Stimulated activated CD8-positive, alpha-beta memory T cell treated with anti-CD3 and anti-CD28 coated beads, Interleukin-7, amount 100 ng/mL, for 4 hours (primary cell): ENCODE measurements at regions not wholly inside any gene's neighbourhood (a gene's known extent, or its start where the extent isn't known, plus 50 kb on each side); places are given as distances from the start of the nearest gene placed in this dataset.
"Not testable (repeated sequence)": the region's sequence is repeated elsewhere in the genome, so short reads cannot be mapped to it uniquely, and the experiment has no call there.

Source experiments
- DNase-seq, 2 donors: peaks; one replicate each; pipeline ENCODE4 v3.0.0-alpha.2; 2020; ENCODE audit warnings: low read depth in 2 of 2

DNA sequence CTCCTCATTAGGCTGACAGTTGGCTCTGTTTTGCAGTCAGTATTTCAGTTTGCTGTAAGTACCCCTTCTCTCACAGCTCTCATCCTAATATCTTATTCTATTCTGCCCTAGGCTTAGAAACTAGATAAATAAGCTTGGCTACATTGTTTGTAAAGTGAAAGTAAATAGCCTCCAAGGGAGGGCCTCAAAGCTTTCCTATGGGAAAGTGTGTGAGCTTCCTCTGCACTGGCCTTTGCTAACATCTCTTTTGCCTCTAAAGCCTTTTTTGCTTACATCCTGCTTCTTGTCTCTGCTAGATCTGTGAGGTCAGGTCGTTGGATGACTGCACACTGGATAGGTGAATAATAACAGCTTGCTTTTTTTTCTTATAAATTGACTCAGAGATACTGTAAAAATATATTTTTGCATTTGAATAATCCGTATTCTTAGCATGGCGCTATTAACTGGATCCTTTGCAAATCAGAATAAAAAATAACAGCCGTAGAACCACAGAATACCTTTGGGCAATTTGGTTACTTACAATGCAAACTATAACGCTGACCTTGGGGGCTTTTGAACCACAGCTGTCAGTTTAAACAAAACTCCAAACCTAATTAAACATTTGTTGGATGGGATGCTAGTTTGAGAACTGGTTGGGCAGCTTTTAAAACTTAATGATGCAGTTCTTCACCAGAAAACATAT, 55.1 kb downstream of the TTC6 start:
- DNase-seq, result no peak

DNA sequence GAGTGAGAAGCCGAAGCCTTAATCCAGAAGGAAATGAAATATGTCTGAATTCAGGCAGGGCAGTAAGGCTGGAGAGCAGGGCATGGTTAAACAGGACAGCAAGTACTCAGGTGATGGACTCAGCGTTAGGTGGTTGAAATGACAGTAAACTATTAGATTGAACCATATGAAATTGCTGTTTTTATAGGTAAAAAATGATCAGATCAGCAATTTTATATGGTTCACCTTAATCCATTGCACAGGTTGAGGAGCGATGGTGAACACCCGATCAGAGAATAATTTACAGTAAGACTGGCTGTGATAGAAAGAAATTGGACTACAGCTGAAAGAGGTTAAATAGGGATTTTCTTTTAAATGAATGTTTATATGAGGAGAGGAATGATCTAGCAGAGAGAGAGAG, 56.6 kb downstream of the TTC6 start:
- no peak for DNase-seq

DNA sequence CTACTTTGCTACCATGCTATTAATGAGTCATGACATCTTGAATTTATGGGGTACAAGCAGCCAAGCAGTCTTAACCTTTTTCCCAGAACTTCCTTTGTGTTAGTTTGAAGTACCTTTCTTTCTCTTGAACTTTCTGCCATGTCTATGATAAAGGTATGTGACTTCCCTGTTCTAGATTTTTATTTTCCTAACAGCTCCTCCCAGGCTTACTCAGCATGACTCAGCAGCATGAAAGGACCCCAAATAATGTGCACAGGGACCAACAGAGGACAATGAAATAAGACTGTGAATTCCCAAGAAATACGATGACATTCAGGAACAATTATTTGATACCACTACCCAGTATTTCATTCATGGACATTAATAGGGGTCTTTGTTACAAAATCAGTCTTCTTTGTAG, 60.0 kb downstream of the TTC6 start:
- DNase-seq, result no peak

DNA sequence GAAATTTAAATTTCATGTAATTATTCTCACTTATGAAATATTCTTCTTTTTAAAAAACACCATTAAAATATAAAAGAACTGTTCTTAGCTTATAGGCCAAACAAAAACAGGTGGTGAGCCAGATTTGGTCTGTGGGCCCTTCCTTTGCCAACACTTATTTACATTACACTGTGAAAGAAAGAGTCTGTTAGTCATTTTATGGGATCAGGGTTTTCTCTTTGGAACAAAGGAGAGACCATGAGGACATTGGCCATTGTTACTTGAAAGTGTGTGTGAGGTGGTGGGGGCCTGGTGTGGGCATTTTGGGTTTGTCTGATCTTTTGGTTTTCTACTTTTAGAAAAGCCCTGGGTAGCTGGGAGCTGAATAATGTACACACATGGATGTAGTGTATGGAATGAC, 62.7 kb downstream of the TTC6 start:
- no peak for DNase-seq

DNA sequence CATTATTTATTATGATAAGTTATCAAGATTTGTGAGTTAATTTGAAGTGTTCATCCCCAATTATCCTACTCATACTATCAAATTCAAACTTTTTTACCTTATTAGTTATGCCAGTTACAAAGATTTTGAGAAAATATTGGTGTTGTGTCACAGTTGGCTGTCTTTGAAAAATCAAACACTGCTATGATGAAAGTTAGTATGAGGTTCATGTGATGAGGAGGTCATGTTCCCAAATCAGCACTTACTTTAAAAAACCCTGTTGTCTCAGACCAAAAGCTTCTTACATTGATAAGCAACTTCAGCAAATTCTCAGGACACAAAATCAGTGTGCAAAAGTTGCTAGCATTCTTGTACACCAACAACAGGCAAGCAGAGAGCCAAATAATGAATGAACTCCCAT, 68.1 kb downstream of the TTC6 start:
- no peak for DNase-seq

DNA sequence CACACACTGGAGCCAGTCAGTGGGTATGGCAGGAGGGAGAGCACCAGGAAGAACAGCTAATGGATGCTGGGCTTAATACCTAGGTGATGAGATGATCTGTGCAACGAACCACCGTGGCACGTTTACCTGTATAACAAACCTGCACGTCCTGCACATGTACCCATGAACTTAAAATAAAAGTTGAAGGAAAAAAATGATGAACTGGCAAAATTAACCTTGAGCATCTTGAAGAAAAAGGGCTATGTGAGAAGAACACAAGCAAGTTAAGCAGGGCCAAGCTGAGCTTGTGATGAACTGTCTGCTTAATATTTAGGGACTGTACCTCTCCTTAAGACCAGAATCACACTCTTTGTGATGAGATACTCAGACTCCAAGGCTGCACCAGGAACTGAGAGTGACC, 70.0 kb downstream of the TTC6 start:
- DNase-seq, result no peak

DNA sequence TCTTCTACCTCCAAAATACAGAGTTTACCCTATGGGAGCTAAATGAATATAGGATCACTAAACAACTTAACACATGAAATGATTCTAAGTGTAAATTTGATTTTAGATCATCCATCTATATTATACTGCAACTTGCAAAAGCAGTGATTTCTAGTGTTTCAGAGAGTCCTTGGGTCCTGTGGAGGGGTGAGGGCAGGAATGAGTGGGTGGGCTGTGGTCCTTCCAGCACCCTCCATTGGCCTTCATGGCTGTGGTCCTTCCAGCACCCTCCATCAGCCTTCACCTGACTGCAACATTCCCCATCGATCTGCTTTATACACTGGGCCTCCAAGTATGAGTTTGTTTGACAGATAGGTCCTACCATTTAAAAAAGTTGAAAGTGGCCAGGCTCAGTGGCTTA, 70.5 kb downstream of the TTC6 start:
- DNase-seq, result no peak

DNA sequence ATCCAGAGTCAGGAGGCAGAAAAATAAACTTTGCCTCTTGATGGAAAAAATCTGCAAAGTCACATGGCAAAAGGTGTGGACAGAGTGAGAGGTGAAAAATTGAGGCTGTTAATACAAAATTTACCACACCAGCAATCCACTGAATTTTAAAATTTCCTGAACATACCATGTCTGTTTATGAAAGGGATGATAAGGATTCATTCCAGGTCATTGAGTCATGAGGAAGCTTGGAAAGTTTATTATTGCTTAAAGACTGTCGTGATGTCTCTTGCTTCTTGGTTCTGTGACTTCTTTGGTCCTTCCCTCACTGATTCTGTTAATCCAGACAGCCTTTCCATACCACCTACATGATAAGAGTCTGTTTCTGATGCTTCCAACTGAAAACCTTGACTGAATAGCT, 73.2 kb downstream of the TTC6 start:
- no peak for DNase-seq

DNA sequence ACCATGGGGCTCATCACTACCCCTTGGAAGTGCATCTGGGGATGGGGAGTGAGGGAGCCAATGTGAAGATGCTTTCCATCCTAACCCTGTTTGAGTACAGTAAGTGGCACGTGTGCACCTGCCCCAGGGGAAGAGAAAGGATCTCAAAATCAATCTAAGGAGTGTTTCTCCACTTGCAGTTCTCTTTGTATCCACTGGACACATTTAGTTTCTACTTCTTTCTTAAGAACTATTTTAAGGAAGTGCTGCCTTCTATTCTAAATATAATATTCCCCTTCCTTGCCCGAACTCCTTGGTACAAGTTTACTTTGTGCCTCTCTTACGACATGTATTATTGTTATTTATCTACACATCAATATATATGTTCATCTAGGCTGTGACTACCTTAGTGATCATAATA, 73.8 kb downstream of the TTC6 start:
- DNase-seq, result no peak

DNA sequence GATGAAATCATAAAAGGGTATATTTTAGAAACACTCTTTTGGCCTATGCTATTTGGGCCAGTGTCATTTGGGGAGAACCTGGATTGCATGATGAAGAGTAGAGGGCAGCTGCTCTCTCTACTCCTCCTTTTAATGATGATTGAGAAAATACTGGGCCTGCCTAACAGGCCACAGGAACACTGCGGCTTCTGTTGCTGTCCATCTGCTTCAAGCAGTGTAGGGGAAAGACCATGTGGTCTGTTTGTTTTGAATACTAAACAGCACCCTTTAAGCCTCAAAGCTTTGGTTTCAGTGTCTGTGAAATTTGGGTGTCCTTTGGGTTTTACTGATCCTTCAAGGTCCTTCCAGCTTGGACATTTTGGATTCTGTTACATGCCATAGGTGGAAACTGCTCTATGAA, 78.0 kb downstream of the TTC6 start:
- no peak for DNase-seq

DNA sequence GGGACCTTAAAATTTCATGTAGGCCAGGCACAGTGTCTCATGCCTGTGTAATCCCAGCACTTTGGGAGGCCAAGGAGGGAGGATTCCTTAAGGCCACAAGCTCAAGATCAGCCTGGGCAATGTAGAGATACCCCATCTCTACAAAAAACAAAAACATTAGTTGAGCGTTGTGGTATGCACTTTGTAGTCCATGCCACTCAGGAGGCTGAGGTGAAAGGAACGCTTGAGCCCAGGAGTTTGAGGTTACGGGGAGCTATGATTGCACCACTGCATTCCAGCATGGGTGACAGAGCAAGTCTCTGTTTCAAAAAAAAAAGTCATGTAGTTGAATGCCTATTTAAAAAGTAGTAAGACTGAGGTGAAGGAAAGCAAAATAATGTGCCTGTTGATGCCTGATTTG, 83.5 kb downstream of the TTC6 start:
- no peak for DNase-seq

DNA sequence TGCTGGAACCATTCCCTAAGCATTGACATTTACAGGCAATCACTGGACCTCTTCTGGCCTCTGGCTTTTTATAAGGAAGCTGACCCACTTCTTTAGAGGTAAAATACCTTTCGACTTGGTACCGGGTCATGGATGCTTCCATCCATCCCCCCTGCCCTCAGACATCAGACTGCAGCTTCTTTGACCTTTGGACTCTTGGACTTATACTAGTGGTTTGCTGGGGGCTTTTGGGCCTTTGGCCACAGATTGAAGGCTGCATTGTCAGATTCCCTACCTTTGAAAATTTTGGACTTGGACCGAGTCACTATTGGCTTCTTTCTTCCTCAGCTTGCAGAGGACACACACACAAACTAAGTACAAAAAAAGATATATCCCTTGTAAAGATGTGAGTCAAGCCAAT, 86.1 kb downstream of the TTC6 start:
- DNase-seq, result no peak

DNA sequence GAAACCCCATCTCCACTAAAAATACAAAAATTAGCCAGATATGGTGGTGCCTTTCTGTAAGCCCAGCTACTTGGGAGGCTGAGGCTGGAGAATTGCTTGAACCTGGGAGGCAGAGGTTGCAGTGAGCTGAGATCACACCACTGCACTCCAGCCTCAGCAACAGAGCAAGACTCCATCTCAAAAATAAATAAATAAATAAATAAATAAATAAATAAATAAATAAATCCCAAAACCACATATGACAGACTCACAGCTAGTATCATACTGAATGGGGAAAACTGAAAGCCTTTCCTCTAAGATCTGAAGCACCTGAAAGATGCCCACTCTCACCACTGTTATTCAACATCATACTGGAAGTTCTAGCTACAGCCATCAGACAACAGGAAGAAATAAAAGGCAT, 97.3 kb downstream of the TTC6 start:
- DNase-seq, result not testable (repeated sequence)

DNA sequence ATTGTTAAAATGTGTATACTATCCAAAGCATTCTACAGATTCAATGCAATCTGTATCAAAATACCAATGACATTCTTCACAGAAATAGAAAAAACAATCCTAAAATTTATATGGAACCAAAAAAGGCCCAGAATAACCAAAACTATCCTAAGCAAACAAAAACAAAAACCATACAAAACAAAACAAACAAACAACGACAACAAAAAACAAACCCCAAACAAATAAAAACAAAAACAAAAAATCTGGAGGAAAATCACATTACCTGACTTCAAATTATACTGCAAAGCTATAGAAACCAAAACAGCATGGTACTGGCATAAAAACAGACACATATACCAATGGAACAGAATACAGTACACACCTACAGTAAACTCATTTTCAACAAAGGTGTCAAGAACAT, 98.0 kb downstream of the TTC6 start:
- DNase-seq, result not testable (repeated sequence)

DNA sequence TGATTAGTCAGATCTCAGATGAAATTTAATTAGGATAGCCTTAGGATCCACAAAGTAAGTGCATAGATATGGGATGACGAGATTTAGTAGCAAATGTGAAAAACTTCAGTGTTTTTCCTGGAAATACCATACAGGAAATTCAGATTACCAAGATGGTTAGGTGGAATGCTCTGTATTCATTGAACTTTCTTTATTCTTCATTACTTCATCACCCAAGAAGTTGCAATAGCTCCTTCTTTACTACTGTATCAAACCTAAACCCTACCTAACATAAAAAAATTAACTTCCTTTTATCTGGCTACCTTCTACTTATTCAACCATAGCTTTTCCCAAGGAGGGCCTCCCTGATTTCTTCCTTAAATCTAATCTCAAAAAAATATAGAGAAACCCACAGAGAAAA, 100.4 kb downstream of the TTC6 start:
- no peak for DNase-seq

DNA sequence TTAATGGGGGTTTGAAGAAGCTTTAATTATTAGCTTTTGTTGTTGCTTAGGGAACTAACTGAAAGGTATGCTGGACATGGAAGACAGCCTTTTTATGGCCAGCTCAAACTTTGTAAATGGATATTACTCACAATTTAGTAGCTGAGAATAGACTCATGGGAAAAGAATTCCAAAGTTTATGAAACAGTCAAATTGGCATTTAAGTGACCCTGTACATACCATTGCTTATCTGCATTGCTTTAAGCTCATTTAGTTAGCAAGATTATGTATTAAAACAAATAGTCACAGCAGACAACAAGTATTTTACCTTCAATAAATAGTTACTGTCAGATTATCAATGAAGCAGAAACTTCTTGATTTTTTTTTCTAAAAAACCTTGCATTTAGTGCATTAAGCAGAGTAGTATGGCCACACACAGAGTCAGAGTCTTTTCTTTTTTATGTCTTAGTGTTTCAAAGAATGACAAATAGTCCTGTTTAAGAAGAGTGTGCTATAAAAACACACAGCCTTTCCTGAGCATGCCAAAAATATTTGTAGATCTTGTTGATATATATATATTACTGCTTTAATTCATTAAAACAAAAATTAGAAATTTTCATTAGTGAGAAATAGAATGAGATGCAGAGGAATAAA, 102.2 kb downstream of the TTC6 start:
- DNase-seq, result no peak

DNA sequence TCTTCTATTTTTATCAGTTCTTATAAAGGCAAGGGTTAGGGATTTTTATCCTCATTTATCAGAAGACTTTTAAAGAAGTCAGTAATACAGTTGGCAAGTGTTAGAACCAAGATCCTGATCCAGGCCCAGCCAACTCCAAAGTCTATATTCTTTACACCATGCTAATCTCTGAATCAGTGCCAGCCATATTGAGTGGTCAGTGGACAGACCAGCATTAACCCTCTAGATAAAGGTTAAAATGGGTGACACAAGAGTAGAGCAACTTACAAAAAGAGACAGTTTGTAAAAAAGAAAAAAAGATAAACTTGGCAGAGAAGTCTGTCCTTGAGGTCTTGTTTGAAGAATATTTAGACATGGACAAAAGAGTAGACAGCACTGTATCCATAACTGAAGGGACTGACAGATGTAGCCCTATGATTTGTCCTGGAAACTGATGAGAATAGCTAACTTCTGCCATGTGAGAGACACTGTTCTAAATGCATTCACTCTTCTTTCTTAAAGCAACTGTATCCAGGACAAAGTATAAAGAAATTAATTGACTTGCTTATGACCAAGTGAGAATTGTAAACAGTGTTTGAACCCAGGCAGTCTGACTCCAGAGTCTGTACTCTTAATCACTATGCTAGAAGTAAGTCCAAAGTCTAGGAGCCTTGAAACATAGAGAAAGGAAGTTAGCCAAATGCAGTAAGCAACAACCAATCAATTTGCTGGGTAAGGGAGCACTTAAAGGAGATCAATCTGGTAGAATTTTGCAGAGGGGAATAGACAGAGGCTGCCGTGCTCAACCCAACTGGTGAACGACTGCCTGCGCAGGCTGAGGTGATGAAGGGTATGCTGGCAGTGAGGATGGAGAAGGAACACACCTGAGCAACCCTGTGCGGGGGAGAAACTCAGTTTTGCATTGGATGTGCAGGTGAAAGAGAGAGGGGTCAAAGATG, 103.7 kb downstream of the TTC6 start:
- no peak for DNase-seq

DNA sequence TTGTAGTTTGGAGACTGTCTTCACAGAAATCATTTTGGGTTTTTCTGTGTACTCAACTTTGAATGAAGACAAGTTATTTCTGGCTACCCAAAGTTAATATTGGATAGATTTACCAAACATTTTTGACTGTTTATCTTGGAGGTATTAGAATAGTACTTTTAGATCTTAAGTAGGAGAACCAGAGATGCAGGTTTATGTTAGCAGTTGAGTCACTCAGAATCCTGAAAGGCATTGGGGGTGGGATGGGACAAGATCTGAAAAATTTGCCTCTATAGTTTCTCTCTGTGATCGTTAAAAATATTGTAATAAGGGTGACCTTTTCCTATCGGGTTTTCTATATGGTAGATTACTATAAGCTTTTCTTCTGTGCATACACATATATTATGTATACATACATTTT, 112.3 kb downstream of the TTC6 start:
- DNase-seq, result no peak

DNA sequence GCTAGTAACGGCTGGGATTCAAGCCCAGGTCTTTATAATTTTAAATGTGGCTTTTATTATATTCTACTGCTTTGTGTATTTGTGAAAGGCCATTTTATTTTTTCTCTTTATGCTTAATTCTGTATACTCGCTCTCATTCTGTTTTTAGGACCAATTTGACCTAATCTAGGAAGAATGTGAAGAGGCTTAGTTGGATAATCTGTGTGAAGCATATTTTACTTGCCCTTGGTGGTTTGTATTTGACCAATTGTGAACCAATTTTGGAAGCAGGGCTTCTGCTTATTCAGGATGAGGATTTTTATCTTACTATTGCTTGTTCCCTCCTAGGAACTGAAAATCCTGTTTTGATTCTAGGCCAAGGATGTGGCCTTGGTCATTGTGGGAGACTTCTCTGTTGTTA, 113.1 kb downstream of the TTC6 start:
- no peak for DNase-seq

DNA sequence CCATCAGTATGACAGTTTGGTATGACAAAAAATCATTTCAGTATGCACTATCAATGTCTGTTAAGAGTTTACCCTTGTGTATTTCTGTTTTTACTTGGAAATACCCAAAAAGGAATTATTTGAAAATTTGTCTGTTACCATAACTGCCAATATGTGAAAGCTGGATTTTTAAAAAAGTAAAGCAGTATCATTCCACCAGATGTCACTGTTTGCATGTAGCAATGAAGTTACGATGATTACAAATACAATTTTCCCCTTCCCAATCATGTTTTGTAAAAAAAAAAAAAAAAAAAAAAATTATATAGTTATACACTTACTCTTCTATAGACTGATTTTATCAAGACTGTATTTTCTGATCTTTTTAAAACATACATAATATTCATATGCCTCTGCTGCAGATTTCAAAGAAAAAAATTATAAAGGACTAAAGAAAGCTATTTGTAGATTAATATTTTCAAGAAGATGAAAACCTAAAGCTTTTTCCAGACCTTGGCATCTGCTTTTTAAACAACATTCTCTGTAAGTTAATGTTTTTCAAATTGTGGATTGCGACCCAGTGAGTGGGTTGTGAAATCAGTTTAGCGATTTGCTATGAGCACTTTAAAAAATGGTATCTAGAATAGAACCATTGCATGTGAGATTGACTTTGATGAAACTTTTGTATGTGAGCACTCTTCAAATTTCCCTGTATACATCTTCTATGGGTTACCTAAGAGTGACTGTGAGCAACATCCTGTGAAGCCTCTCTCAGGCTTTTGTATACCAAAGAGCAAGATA, 114.2 kb downstream of the TTC6 start:
- DNase-seq, result no peak

DNA sequence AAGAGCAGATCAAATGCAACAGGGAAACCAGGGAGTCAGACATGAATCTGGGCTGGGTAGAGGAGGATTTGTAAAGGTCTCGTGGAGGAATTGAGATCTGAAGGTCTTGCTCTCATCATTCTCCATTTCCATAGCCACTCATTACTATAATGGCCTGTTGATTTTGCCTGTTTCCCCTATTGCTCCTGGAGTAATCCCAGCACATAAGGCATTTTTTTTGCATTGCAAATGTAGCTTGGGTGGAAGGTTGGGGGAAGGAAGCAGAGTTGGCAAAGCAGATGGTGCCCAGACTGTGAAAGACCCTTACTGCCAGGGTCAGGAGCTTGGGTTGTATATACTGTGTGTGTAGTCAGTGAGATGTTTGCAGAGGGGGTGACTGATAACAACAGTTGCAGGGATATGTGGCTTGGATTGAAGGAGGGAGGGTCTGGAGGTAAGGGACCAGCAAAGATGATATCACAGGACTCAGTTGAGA, 116.0 kb downstream of the TTC6 start:
- no peak for DNase-seq
